ENCODE measurements at regions not wholly inside any gene's neighbourhood (a gene's known extent, or its start where the extent isn't known, plus 50 kb on each side); places are given as distances from the start of the nearest gene placed in this dataset.

- H3K4me3 ChIP-seq (ENCODE audit: low read depth, low read length), result no peak overlapping the region
- no peak for TF ChIP-seq CTCF (IDR thresholded peaks at IDR 0.05; ENCODE audit: insufficient read depth, low read depth, low read length)
- DNase-seq (ENCODE audit: low read depth), result no peak
These were observed 54.8 kb upstream of the HDAC4 start for GRCh38 chr2:239455436-239456203.

- no peak for TF ChIP-seq CTCF (IDR thresholded peaks at IDR 0.05; ENCODE audit: insufficient read depth, low read depth, low read length)
- no peak overlapping the region for H3K4me3 ChIP-seq (ENCODE audit: low read depth, low read length)
- DNase-seq (ENCODE audit: low read depth), result no peak
These were observed 53.7 kb upstream of the HDAC4 start for GRCh38 chr2:239454507-239454906.
